NCI-H2029 (cell line): ENCODE measurements at regions not wholly inside any gene's neighbourhood (a gene's known extent, or its start where the extent isn't known, plus 50 kb on each side); places are given as distances from the start of the nearest gene placed in this dataset.

Source experiments
- DNase-seq: peaks from one replicate; lab custom pipeline; 2025; lab: John Stamatoyannopoulos, UW

- no peak for DNase-seq
Measured at GRCh38 chr2:21501376-21502027, 377.7 kb downstream of the TDRD15 start.

- DNase-seq, result no peak
Measured at GRCh38 chr2:21515903-21516302, 392.1 kb downstream of the TDRD15 start.

DNA sequence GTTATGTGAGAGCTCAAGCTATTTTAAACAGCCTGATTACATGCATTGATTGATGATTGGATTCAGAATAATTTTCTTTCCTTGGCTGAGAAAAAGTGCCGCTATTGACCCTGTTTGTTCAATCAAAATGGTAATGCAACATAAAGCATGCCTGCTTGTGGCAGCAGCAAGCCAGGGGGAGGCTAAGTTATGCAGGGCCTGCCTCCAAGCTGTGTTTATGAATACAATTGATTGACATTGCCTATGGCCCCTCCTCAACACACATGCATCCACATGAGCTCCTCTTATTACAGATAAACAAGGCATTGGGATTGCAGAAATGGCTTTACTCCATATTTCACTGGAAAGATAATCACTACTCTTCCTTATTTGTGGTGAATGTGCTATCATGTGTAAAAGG is 395.6 kb downstream of the TDRD15 start:
- no peak for DNase-seq

GRCh38 chr2:21519821-21520220 is 396.1 kb downstream of the TDRD15 start:
- DNase-seq, result no peak

GRCh38 chr2:21535826-21536225 is 412.1 kb downstream of the TDRD15 start:
- no peak for DNase-seq

DNA sequence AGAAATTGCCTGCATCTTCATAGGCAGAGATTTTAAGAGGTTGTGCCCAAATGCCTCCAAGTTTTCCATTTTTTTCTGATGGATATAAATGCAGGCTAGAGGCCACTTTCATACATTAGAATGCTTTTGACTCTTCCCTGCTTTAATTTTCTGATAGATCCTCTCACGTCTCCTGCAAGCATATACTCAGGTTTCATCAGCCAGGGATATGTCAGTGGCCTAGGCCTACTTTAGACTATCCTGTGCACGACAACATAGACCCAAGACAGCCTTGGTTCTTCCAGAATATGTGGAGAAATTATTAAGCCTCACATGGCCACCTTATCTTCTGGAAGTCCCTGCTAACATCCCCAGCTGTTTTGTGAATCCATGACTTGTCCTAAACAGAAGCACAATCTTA is 415.9 kb downstream of the TDRD15 start:
- DNase-seq, result no peak

DNA sequence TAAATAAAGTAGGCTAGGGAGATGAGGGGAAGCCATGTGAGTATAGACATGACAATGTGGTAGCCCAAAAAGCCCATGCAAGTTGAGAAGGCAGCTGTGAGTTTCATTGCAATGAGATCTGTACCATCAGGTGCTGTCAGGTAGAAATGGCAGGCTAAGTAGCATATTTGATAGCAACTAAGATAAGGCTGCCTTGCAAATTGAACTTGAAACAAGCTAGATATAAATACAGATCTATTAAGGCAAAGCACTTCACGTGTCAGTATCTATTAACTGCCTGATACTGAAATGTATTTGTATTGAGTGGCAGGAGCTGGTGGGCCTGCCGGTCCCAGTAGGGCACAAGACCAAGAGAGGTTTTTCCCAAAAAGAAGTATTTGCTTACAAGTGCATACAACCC is 419.9 kb downstream of the TDRD15 start:
- no peak for DNase-seq

DNA sequence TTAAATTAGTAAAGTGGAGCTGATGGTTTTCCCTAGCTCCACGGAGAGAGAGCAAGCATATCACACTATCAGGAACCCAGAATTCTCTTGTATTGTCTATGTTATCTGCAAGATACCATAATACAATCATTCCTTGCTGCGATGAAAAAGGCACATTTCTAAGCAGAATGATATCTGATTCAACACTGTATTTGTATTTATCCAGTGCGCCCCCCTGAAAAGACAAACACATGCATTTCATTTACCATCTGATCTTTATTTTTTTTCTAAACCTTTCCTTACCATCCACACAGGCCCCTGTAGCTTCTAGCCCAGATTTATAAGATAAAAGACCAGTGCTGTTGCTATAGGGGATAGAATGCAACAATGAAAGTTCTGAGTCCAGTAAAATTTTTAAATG is 420.6 kb downstream of the TDRD15 start:
- no peak for DNase-seq

DNA sequence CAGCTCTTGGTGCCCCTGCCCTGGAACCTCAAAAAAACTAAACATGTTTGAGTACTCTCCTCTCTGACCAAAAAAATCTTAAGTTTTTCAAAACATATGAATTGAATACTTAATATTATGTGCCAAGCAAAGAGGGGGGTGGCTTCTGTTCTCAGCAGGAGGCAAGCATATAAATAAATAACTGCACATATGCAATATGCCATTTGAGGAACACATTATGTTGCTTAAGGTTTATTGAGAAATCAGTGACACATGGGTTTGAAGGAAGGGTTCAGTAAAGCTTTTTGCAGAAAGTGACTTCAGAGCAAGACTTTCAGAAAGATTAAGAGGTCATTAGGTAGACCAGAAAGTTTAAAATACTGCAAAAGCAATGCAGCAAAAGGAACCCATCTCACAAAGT is 429.2 kb downstream of the TDRD15 start:
- no peak for DNase-seq

- DNase-seq, result no peak
Measured at GRCh38 chr2:21559351-21559750, 435.6 kb downstream of the TDRD15 start.

GRCh38 chr2:21561965-21562364 is 438.2 kb downstream of the TDRD15 start:
- DNase-seq, result no peak

- no peak for DNase-seq
Measured at GRCh38 chr2:21567395-21567794, 443.6 kb downstream of the TDRD15 start.

GRCh38 chr2:21571686-21572085 is 447.9 kb downstream of the TDRD15 start:
- no peak for DNase-seq

- DNase-seq, result no peak
Measured at GRCh38 chr2:21580391-21580790, 456.6 kb downstream of the TDRD15 start.

- no peak for DNase-seq
Measured at GRCh38 chr2:21585881-21586280, 462.1 kb downstream of the TDRD15 start.

GRCh38 chr2:21590026-21590690 is 466.4 kb downstream of the TDRD15 start:
- no peak for DNase-seq

DNA sequence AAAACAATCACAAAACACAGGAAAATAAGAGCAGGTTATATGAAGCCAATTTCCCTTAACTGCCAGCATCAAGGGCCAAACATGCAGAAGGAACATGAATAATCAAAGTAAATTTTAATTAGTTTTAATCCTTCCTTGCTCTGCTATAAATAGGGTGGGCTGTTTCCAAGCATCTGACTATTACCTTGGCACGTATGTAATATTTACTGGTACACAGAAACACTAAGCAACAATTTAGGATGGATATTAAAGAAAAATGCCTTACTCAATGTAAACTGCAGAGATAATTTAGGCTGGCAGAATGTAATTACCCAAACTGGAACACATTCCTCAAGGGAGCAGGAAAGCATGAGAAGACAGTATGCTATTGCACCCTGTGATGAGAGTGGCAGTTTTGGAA is 468.2 kb downstream of the TDRD15 start:
- no peak for DNase-seq

- DNase-seq, result no peak
Measured at GRCh38 chr2:21599417-21599816, 475.6 kb downstream of the TDRD15 start.

GRCh38 chr2:21602789-21603188 is 479.0 kb downstream of the TDRD15 start:
- no peak for DNase-seq

DNA sequence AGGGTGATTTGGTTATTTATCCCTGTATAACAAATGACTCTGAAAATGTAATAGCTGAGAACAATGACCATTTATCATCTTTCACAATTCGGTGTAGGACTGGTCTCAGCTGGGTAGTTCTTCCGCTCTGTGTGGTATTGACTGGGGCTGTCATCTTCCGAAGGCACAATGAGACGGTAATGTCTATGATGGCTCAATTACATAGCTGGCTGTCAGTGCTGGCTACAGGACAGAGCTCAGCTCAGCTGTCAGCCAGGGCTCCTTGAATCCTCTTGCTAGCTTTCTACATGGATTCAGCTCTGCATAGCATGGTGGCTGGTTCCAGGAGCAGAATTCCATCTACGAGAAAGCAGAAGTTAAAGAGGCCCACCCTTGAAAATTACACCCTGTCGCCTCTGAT is 483.8 kb downstream of the TDRD15 start:
- DNase-seq, result no peak

GRCh38 chr2:21610304-21610703 is 486.5 kb downstream of the TDRD15 start:
- no peak for DNase-seq

GRCh38 chr2:21617885-21618434 is 494.2 kb downstream of the TDRD15 start:
- DNase-seq, result no peak

DNA sequence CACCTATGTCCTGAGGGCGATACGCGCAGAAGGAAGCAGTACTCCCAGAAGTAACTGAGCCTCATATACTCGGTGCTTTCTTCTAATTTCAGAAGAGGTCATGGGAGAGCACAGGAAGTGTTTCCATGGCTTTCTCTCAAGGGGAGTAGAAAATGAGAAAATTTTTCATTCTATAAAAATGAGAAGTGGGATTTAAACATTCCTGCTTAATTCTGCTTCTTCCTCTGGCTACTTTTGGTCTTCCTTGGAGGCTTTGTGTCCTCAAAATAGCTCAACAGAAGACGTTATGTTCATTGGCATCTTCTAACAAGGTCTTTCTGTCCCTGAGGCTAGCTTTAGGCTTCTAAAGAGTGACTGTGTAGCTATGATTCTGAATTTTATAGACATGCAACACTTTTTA is 497.0 kb downstream of the TDRD15 start:
- no peak for DNase-seq

DNA sequence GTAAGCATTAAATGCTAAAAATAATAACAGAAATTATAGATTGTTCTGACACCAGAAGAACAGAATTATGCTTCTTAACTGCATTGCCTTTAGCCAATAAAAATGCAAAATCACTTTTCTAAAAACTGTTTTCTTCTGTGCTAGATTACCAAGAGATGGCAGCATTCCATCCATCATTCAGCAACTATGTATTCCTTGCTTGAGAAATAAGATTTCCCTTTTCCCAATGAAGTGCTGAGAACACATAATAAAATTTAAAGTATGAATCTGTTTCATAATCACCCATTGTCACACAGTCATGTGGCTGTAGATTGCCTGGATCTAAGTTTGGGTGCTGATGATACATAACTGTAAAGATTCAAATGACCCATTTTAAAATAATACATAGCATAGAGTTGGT is 504.2 kb downstream of the TDRD15 start:
- DNase-seq, result no peak
